HEK293 (cell line): ENCODE measurements at regions not wholly inside any gene's neighbourhood (a gene's known extent, or its start where the extent isn't known, plus 50 kb on each side); places are given as distances from the start of the nearest gene placed in this dataset.
"Not testable (repeated sequence)": the region's sequence is repeated elsewhere in the genome, so short reads cannot be mapped to it uniquely, and the experiment has no call there.

ENCODE experiments used
- CTCF ChIA-PET: fragments of 350-600 bp; formaldehyde crosslinking; extraction: SDS; loops from one replicate; lab custom pipeline; 2021; ENCODE audit warnings: antibody characterized with exemption; lab: Yijun Ruan, JAX
- POLR2A ChIA-PET: fragments of 300-600 bp; formaldehyde crosslinking; extraction: SDS; loops from one replicate; lab custom pipeline; 2020; ENCODE audit warnings: antibody characterized with exemption, inconsistent platforms; lab: Yijun Ruan, JAX
- H3K27ac ChIP-seq: fragments of 200-500 bp; sonication (Bioruptor generic); 2 replicates; pipeline ENCODE4 v1.5.1; 2014; ENCODE audit warnings: low read depth, low read length, control low read depth, inconsistent platforms; ENCODE audit errors: extremely low read depth
- H3K36me3 ChIP-seq, 2 experiments: fragments of 200-500 bp in 1 of 2; sonication (Bioruptor generic) in 1 of 2; 1 replicate in 1 of 2; 2 replicates in 1 of 2; pipeline ENCODE4 v1.5.1; 2014 to 2017; ENCODE audit warnings: inconsistent platforms in 2 of 2, low read length in 2 of 2; ENCODE audit not compliant: control insufficient read depth in 2 of 2, insufficient read depth in 1 of 2
- H3K4me1 ChIP-seq: fragments of 200-500 bp; sonication (Bioruptor generic); 2 replicates; pipeline ENCODE4 v1.5.1; 2014; ENCODE audit warnings: mild to moderate bottlenecking, low read length, inconsistent platforms; ENCODE audit not compliant: control insufficient read depth, insufficient read depth
- H3K4me3 ChIP-seq: 2 replicates; pipeline ENCODE4 v1.5.1; 2011; ENCODE audit warnings: low read depth, mild to moderate bottlenecking, control low read depth, low read length, moderate library complexity
- H3K9me3 ChIP-seq: fragments of 200-500 bp; sonication (Bioruptor generic); 2 replicates; pipeline ENCODE4 v1.5.1; 2014; ENCODE audit warnings: low read depth, low read length, inconsistent platforms; ENCODE audit not compliant: control insufficient read depth, insufficient read depth
- ATF2 ChIP-seq: fragments of 450-650 bp; formaldehyde crosslinking; IDR thresholded peaks from 2 replicates; pipeline ENCODE4 v1.5.1; 2016; ENCODE audit warnings: missing biosample characterization, missing genetic modification characterization, low read depth
- GLIS1 ChIP-seq: fragments of 450-650 bp; formaldehyde crosslinking; IDR thresholded peaks from 2 replicates; pipeline ENCODE4 v1.5.1; 2016; ENCODE audit warnings: missing biosample characterization, missing genetic modification characterization
- MYNN ChIP-seq: fragments of 450-650 bp; formaldehyde crosslinking; IDR thresholded peaks from 2 replicates; pipeline ENCODE4 v1.5.1; 2016; ENCODE audit warnings: missing biosample characterization, missing genetic modification characterization, borderline replicate concordance
- SETDB1 ChIP-seq: IDR thresholded peaks from one replicate; pipeline ENCODE4 v1.6.1; 2017; ENCODE audit warnings: mild to moderate bottlenecking, low read length, moderate library complexity, mixed read lengths; ENCODE audit not compliant: insufficient read length
- ZNF148 ChIP-seq: fragments of 450-650 bp; formaldehyde crosslinking; IDR thresholded peaks from 2 replicates; pipeline ENCODE4 v1.5.0; 2017; ENCODE audit warnings: missing biosample characterization, missing genetic modification characterization, borderline replicate concordance
- ZNF202 ChIP-seq: fragments of 450-650 bp; formaldehyde crosslinking; IDR thresholded peaks from 2 replicates; pipeline ENCODE4 v1.5.1; 2016; ENCODE audit warnings: missing biosample characterization, missing genetic modification characterization, borderline replicate concordance
- ZNF274 ChIP-seq, 2 experiments: fragments of 200-500 bp in 1 of 2; fragments of 450-650 bp in 1 of 2; sonication (Bioruptor generic) in 1 of 2; formaldehyde crosslinking in 1 of 2; IDR thresholded peaks; 2 replicates each; pipeline versions ENCODE4 v1.5.1 to v1.6.1; 2014 to 2016; ENCODE audit warnings: borderline replicate concordance in 1 of 2, inconsistent platforms in 1 of 2, low read length in 1 of 2, missing biosample characterization in 1 of 2, missing genetic modification characterization in 1 of 2
- ZNF341 ChIP-seq: fragments of 450-650 bp; formaldehyde crosslinking; IDR thresholded peaks from 2 replicates; pipeline ENCODE4; 2016; ENCODE audit warnings: low read depth, missing biosample characterization, missing genetic modification characterization
- ZNF555 ChIP-seq: fragments of 450-650 bp; formaldehyde crosslinking; conservative IDR thresholded peaks from 2 replicates; pipeline ENCODE4 v1.5.1; 2017; ENCODE audit warnings: missing biosample characterization, mild to moderate bottlenecking, missing genetic modification characterization, inconsistent platforms
- ZNF596 ChIP-seq: fragments of 450-650 bp; IDR thresholded peaks from 2 replicates; pipeline ENCODE4 v1.5.0; 2018; ENCODE audit warnings: missing biosample characterization, mild to moderate bottlenecking, missing genetic modification characterization, moderate library complexity
- ZNF768 ChIP-seq: fragments of 450-650 bp; formaldehyde crosslinking; IDR thresholded peaks from 2 replicates; pipeline ENCODE4 v1.5.1; 2018; ENCODE audit warnings: missing biosample characterization, mild to moderate bottlenecking, missing genetic modification characterization
- ZNF777 ChIP-seq: fragments of 450-650 bp; formaldehyde crosslinking; IDR thresholded peaks from 2 replicates; pipeline ENCODE4 v1.5.1; 2017; ENCODE audit warnings: missing biosample characterization, missing genetic modification characterization, borderline replicate concordance
- TF ChIP-seq, protein P1 (sequence below): fragments of 450-650 bp; formaldehyde crosslinking; IDR thresholded peaks from 2 replicates; pipeline ENCODE4 v1.5.1; 2016; ENCODE audit warnings: missing biosample characterization, missing genetic modification characterization
- TF ChIP-seq, protein P2 (sequence below): fragments of 450-650 bp; formaldehyde crosslinking; IDR thresholded peaks from 2 replicates; pipeline ENCODE4 v1.5.1; 2016; ENCODE audit warnings: missing biosample characterization, missing genetic modification characterization

DNA sequence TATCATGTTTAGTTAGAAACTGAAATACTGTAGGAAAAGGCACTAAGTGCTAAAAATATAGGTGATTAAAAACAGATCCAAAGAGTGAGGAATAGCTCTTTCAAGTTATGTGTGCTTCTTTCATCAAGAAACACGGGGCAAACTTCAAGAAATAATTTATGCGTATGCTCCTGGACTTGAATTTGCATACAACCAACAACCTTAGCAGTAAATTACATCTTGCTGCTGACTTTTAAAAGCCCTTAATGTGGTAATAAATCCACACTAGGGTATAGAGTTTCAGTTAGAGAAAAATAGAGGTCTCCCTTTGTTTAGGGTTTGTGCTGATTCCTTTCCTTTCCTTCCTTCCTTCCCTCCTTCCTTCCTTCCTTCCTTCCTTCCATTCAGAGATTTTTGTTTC lies 94.5 kb upstream of the GC start:
- TF ChIP-seq MYNN (no peak), ZNF274 (IDR thresholded peaks at IDR 0.05; ENCODE audit: low read length) (no peak), ZNF274 (tag by site-specific recombination; IDR thresholded peaks at IDR 0.05; ENCODE audit: borderline replicate concordance) (no peak)
- TF ChIP-seq, protein P1, sequence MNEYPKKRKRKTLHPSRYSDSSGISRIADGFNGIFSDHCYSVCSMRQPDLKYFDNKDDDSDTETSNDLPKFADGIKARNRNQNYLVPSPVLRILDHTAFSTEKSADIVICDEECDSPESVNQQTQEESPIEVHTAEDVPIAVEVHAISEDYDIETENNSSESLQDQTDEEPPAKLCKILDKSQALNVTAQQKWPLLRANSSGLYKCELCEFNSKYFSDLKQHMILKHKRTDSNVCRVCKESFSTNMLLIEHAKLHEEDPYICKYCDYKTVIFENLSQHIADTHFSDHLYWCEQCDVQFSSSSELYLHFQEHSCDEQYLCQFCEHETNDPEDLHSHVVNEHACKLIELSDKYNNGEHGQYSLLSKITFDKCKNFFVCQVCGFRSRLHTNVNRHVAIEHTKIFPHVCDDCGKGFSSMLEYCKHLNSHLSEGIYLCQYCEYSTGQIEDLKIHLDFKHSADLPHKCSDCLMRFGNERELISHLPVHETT (tag by site-specific recombination) = no peak
- CTCF ChIA-PET = no interaction called here
- POLR2A ChIA-PET = no interaction called here
- no peak overlapping the region for H3K4me3 ChIP-seq
- H3K27ac ChIP-seq = no peak overlapping the region
- no peaks in the 10 kb centered on the region for H3K4me1 ChIP-seq
- no peaks in the 10 kb centered on the region for H3K9me3 ChIP-seq
- no peaks in the 10 kb centered on the region for H3K36me3 ChIP-seq

GRCh38 chr4:71882113-71882841 lies 98.4 kb upstream of the GC start:
- CTCF ChIA-PET = interaction anchor here (0.7 kb wide), 1 partner anchor 66 kb away, joined by 3 read pairs; no protein-coding TSS in a partner anchor
- POLR2A ChIA-PET = no interaction called here
- H3K4me1 ChIP-seq = no peaks in the 10 kb centered on the region
- no peak overlapping the region for H3K4me3 ChIP-seq
- no peaks in the 10 kb centered on the region for H3K36me3 ChIP-seq
- H3K9me3 ChIP-seq = no peaks in the 10 kb centered on the region
- no peak overlapping the region for H3K27ac ChIP-seq
- no peak for TF ChIP-seq GLIS1
- no peak for TF ChIP-seq ZNF341
- TF ChIP-seq ZNF596 (tag by site-specific recombination) = no peak
- no peak for TF ChIP-seq ZNF768 (tag by site-specific recombination)

- CTCF ChIA-PET = interaction anchor here (0.6 kb wide), 1 partner anchor 187 kb away, joined by 3 read pairs; no protein-coding TSS in a partner anchor
- POLR2A ChIA-PET, H3K36me3 ChIP-seq, H3K27ac ChIP-seq, H3K9me3 ChIP-seq, H3K4me3 ChIP-seq, H3K4me1 ChIP-seq: not testable (repeated sequence)
Measured at GRCh38 chr4:71900366-71900765, 116.5 kb upstream of the GC start.

GRCh38 chr4:71905594-71905993 lies 121.7 kb upstream of the GC start:
- H3K27ac ChIP-seq, H3K9me3 ChIP-seq, H3K36me3 ChIP-seq, H3K4me3 ChIP-seq, CTCF ChIA-PET, POLR2A ChIA-PET, H3K4me1 ChIP-seq: not testable (repeated sequence)
- TF ChIP-seq SETDB1 = peak; percentile 50

DNA sequence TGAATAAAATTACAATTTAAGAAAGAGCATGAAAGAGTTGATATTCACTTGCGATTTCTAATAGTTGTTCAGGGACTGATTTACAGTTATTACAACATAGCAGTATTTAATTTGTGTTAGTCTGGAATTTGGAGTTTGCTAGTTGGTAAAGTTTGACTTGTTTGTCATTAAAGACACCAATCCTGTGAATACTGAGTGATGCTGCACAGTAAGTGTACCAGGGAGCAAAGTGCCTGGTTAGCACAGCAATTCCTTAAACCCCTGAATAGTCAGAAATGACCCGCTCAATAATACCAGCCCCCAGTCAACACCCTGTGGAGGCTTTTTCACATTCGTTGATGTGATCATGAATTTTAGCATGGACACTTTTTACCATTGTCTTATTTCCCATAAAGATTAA lies 122.2 kb upstream of the GC start:
- Histone ChIP-seq H3K27ac (no peak overlapping the region), H3K4me3 (no peak overlapping the region), H3K4me1 (no peaks in the 10 kb centered on the region), H3K9me3 (no peaks in the 10 kb centered on the region), H3K36me3 (no peaks in the 10 kb centered on the region)
- ChIA-PET CTCF (interaction anchor here (0.6 kb wide), 1 partner anchor 807 kb away, joined by 3 read pairs; no protein-coding TSS in a partner anchor), POLR2A (no interaction called here)
- TF ChIP-seq ZNF777 (tag by site-specific recombination) = no peak
- TF ChIP-seq, protein P2, sequence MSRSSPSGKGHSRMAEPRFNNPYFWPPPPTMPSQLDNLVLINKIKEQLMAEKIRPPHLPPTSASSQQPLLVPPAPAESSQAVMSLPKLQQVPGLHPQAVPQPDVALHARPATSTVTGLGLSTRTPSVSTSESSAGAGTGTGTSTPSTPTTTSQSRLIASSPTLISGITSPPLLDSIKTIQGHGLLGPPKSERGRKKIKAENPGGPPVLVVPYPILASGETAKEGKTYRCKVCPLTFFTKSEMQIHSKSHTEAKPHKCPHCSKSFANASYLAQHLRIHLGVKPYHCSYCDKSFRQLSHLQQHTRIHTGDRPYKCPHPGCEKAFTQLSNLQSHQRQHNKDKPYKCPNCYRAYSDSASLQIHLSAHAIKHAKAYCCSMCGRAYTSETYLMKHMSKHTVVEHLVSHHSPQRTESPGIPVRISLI (tag by site-specific recombination) = no peak
- no peak for TF ChIP-seq ZNF555 (tag by site-specific recombination)
- no peak for TF ChIP-seq ZNF202 (tag by site-specific recombination)
- TF ChIP-seq ZNF148 = no peak
- TF ChIP-seq ATF2 = no peak
